PFSK-1 (cell line): ENCODE measurements at regions not wholly inside any gene's neighbourhood (a gene's known extent, or its start where the extent isn't known, plus 50 kb on each side); places are given as distances from the start of the nearest gene placed in this dataset.

Source experiments
- POLR2AphosphoS5 ChIP-seq: IDR thresholded peaks from 2 replicates; pipeline ENCODE4 v1.6.1; 2012; ENCODE audit warnings: low read depth, mild to moderate bottlenecking, control low read depth, low read length, moderate library complexity
- SIN3A ChIP-seq: IDR thresholded peaks from 2 replicates; pipeline ENCODE4 v1.6.1; 2012; ENCODE audit warnings: mild to moderate bottlenecking, low read length, moderate library complexity, borderline replicate concordance; ENCODE audit not compliant: insufficient read depth
- TAF1 ChIP-seq: IDR thresholded peaks from 2 replicates; pipeline ENCODE4 v1.6.1; 2012; ENCODE audit warnings: low read length, control low read depth, borderline replicate concordance; ENCODE audit not compliant: insufficient read depth
- TF ChIP-seq, protein P1 (sequence below), 2 experiments: IDR thresholded peaks; 2 replicates each; pipeline versions ENCODE4 v1.6.1 to v1.8.0; 2011 to 2012; ENCODE audit warnings: low read depth in 2 of 2, low read length in 2 of 2, control low read depth in 1 of 2, inconsistent platforms in 1 of 2, mild to moderate bottlenecking in 1 of 2, moderate library complexity in 1 of 2; ENCODE audit not compliant: insufficient read depth in 1 of 2

DNA sequence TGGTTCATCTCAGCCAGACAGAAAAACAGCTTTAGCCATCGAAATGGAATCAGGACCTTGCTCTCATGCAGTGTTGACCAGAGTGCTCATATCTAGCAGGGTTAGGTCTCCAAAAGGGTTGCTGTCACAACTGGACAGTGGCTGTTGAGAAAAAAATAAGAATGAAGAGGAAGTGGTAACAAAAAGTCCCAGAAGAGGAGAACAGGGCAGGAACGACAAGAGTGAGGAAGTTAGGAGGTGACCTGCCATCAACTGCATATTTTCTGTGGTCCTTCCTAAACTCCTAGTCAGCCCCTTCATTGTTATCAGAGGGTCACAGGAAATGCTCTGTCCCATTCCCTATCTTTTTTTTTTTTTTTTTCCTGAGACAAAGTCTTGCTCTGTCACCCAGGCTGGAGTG lies 188.1 kb upstream of the LINC00305 start:
- TF ChIP-seq, protein P1, sequence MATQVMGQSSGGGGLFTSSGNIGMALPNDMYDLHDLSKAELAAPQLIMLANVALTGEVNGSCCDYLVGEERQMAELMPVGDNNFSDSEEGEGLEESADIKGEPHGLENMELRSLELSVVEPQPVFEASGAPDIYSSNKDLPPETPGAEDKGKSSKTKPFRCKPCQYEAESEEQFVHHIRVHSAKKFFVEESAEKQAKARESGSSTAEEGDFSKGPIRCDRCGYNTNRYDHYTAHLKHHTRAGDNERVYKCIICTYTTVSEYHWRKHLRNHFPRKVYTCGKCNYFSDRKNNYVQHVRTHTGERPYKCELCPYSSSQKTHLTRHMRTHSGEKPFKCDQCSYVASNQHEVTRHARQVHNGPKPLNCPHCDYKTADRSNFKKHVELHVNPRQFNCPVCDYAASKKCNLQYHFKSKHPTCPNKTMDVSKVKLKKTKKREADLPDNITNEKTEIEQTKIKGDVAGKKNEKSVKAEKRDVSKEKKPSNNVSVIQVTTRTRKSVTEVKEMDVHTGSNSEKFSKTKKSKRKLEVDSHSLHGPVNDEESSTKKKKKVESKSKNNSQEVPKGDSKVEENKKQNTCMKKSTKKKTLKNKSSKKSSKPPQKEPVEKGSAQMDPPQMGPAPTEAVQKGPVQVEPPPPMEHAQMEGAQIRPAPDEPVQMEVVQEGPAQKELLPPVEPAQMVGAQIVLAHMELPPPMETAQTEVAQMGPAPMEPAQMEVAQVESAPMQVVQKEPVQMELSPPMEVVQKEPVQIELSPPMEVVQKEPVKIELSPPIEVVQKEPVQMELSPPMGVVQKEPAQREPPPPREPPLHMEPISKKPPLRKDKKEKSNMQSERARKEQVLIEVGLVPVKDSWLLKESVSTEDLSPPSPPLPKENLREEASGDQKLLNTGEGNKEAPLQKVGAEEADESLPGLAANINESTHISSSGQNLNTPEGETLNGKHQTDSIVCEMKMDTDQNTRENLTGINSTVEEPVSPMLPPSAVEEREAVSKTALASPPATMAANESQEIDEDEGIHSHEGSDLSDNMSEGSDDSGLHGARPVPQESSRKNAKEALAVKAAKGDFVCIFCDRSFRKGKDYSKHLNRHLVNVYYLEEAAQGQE (IDR thresholded peaks at IDR 0.05; ENCODE audit: insufficient read depth in 1 of 2, low read depth in 2 of 2, low read length in 2 of 2): no peak
- TF ChIP-seq POLR2AphosphoS5: no peak
- TF ChIP-seq TAF1: no peak
- no peak for TF ChIP-seq SIN3A
